ENCODE measurements at regions not wholly inside any gene's neighbourhood (a gene's known extent, or its start where the extent isn't known, plus 50 kb on each side); places are given as distances from the start of the nearest gene placed in this dataset.

GRCh38 chr4:20196476-20196875, 55.2 kb upstream of the SLIT2 start:
- intact Hi-C loops (cut with DNase I; ENCODE audit: low total_unique reads), result no loop called here
- no peaks in the 10 kb centered on the region for H3K36me3 ChIP-seq
- TF ChIP-seq, protein P1, sequence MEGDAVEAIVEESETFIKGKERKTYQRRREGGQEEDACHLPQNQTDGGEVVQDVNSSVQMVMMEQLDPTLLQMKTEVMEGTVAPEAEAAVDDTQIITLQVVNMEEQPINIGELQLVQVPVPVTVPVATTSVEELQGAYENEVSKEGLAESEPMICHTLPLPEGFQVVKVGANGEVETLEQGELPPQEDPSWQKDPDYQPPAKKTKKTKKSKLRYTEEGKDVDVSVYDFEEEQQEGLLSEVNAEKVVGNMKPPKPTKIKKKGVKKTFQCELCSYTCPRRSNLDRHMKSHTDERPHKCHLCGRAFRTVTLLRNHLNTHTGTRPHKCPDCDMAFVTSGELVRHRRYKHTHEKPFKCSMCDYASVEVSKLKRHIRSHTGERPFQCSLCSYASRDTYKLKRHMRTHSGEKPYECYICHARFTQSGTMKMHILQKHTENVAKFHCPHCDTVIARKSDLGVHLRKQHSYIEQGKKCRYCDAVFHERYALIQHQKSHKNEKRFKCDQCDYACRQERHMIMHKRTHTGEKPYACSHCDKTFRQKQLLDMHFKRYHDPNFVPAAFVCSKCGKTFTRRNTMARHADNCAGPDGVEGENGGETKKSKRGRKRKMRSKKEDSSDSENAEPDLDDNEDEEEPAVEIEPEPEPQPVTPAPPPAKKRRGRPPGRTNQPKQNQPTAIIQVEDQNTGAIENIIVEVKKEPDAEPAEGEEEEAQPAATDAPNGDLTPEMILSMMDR (IDR thresholded peaks at IDR 0.05 in 8 of 11, conservative IDR thresholded peaks at IDR 0.05 in 3 of 11), result no peak
- TF ChIP-seq POLR2AphosphoS5 (IDR thresholded peaks at IDR 0.05), result no peak

DNA sequence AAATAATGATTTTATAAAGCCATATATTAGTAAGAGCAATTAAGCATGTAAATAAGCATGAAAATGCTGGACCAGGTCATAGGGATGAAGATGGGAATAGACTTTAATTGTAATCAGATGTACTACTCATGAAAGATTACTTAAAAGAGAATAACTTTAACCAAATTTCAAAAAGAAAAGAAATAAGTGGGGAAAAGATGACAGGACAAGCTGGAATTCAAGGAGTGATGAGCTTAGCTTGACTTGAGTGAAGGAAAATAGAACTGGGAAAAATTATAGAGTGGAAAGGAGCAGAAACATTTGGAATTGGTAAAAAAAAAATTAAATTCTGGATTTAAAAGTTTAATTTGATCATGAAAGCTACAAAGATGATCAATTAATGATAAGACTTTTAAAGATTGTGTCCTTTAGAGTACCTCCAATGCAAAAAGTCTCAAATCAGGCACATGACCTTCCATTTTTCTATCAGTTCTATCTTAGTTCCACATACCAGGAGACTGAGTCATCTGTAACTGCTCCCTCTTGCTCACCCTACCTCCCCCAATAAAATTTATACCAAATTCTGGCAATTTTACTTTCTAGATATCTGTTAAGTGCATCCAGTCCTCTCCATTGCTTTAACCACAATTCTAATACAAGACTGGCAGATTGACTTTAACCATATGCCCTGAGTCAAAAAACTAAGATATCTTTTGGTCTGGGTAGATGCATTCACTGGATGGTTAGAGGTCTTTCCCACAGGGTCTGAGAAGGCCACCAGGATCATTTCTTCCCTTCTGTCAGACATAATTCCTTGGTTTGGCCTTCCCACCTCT, 56.4 kb upstream of the SLIT2 start:
- Histone ChIP-seq H3K27ac (no peak overlapping the region), H3K27me3 (replicated peaks in 1 of 7) (no peaks in the 10 kb centered on the region), H3K9me3 (peaks cover 0 to 15% (median 2%) of the 10 kb centered on the region in 8 donors), H3K36me3 (no peaks in the 10 kb centered on the region), H3K4me1 (peaks cover 0 to 12% (median 2%) of the 10 kb centered on the region in 6 donors), H3K4me3 (no peak overlapping the region)
- intact Hi-C loops (cut with DNase I; ENCODE audit: low total_unique reads), result no loop called here
- no peak for DNase-seq
- TF ChIP-seq POLR2A (IDR thresholded peaks at IDR 0.05), result no peak
- TF ChIP-seq POLR2AphosphoS5 (IDR thresholded peaks at IDR 0.05), result no peak
- TF ChIP-seq, protein P1 (IDR thresholded peaks at IDR 0.05 in 8 of 11, conservative IDR thresholded peaks at IDR 0.05 in 3 of 11), result no peak

More at GRCh38 chr4:20196476-20196875, 55.2 kb upstream of the SLIT2 start:
- whole genome bisulfite sequencing, 5 donors, result 84 to 90% (median 85%) methylated on average over 4 of the region's 4 CpGs
- H3K4me1 ChIP-seq, result peaks cover 0 to 12% (median 2%) of the 10 kb centered on the region in 6 donors
- H3K4me3 ChIP-seq, result no peak overlapping the region
- H3K9me3 ChIP-seq, result peaks cover 0 to 4% (median 0%) of the 10 kb centered on the region in 8 donors
- DNase-seq, result no peak
- no peak overlapping the region for H3K27ac ChIP-seq
- H3K27me3 ChIP-seq (replicated peaks in 1 of 7), result no peaks in the 10 kb centered on the region

GRCh38 chr4:20194123-20195013, 57.3 kb upstream of the SLIT2 start:
- intact Hi-C loops (cut with DNase I; ENCODE audit: low total_unique reads), result no loop called here

More at GRCh38 chr4:20194123-20195013, 57.3 kb upstream of the SLIT2 start:
- no peak for DNase-seq
- Histone ChIP-seq H3K4me1 (peaks cover 0 to 12% (median 2%) of the 10 kb centered on the region in 6 donors), H3K27ac (peak overlapping the region in 6 of 8 donors; percentile 2 to 51 (median 24)), H3K36me3 (no peaks in the 10 kb centered on the region), H3K4me3 (no peak overlapping the region), H3K27me3 (replicated peaks in 1 of 7) (no peaks in the 10 kb centered on the region), H3K9me3 (peaks cover 0 to 22% (median 4%) of the 10 kb centered on the region in 8 donors)
- no peak for TF ChIP-seq POLR2A (IDR thresholded peaks at IDR 0.05)
- TF ChIP-seq POLR2AphosphoS5 (IDR thresholded peaks at IDR 0.05), result no peak
- TF ChIP-seq, protein P1 (IDR thresholded peaks at IDR 0.05 in 8 of 11, conservative IDR thresholded peaks at IDR 0.05 in 3 of 11), result no peak
- 65 to 82% (median 70%) methylated on average over 1 of the region's 1 CpG for WGBS, 5 donors
